ENCODE measurements at regions not wholly inside any gene's neighbourhood (a gene's known extent, or its start where the extent isn't known, plus 50 kb on each side); places are given as distances from the start of the nearest gene placed in this dataset.

GRCh38 chr19:32233885-32234284 lies 111.5 kb upstream of the ZNF507 start:
- TF ChIP-seq CTCF (IDR thresholded peaks at IDR 0.05) = no peak
- TF ChIP-seq POLR2A (IDR thresholded peaks at IDR 0.05) = no peak
